ENCODE measurements at regions not wholly inside any gene's neighbourhood (a gene's known extent, or its start where the extent isn't known, plus 50 kb on each side); places are given as distances from the start of the nearest gene placed in this dataset.

- H3K4ac ChIP-seq (ENCODE audit: low read depth, low read length), result no peak overlapping the region
- peaks cover 12% of the 10 kb centered on the region for H3K27me3 Mint-ChIP-seq (ENCODE audit: low read depth)
- no peak overlapping the region for H3K4me3 Mint-ChIP-seq
- no peak overlapping the region for H3K27ac ChIP-seq (ENCODE audit: insufficient read length, low read depth, low read length)
- no peak overlapping the region for H4K5ac ChIP-seq (ENCODE audit: insufficient read length, low read depth, low read length)
- H2BK12ac ChIP-seq (ENCODE audit: insufficient read length, low read depth, low read length), result no peak overlapping the region
- no peak for DNase-seq
- H4K20me1 ChIP-seq (ENCODE audit: control insufficient read depth, insufficient read depth, insufficient read length), result no peaks in the 10 kb centered on the region
- no peak overlapping the region for H2BK15ac ChIP-seq (ENCODE audit: low read depth, low read length)
- H3K9ac ChIP-seq (ENCODE audit: extremely low read depth, insufficient read length, low read length), result no peak overlapping the region
- H4K91ac ChIP-seq (ENCODE audit: insufficient read length, low read depth, low read length), result no peak overlapping the region
- H2BK5ac ChIP-seq (ENCODE audit: insufficient read length, low read length), result no peak overlapping the region
- H3K36me3 Mint-ChIP-seq (ENCODE audit: insufficient read depth in 1 of 3, low read depth in 3 of 3), result peaks cover 0 to 11% (median 8%) of the 10 kb centered on the region in 3 experiments; a peak in 4 of 7 replicates
- no peak overlapping the region for H3K27ac Mint-ChIP-seq
- no peak overlapping the region for H3K4me2 ChIP-seq (ENCODE audit: insufficient read depth, insufficient read length, low read length)
- no peaks in the 10 kb centered on the region for H3K4me1 ChIP-seq (ENCODE audit: insufficient read depth, low read length)
- H3K9me3 Mint-ChIP-seq, result peaks cover 13 to 19% of the 10 kb centered on the region in 2 experiments; a peak in 4 of 5 replicates
- no peak overlapping the region for H4K8ac ChIP-seq (replicated peaks; ENCODE audit: insufficient read length, low read depth, low read length)
- H3K56ac ChIP-seq (ENCODE audit: insufficient read length, low read depth, low read length), result no peak overlapping the region
- no peaks in the 10 kb centered on the region for H3K79me2 ChIP-seq (ENCODE audit: insufficient read depth, low read length)
- H2AFZ ChIP-seq (ENCODE audit: low read length), result no peak overlapping the region
- H3K27me3 ChIP-seq (ENCODE audit: insufficient read depth, low read length), result no peaks in the 10 kb centered on the region
- H3K23ac ChIP-seq (ENCODE audit: insufficient read length, low read depth, low read length), result no peak overlapping the region
- no peak overlapping the region for H2BK20ac ChIP-seq (ENCODE audit: low read depth, low read length, poor library complexity, severe bottlenecking)
- no peak overlapping the region for H2BK120ac ChIP-seq (ENCODE audit: low read depth, low read length, poor library complexity, severe bottlenecking)
- H3K18ac ChIP-seq (ENCODE audit: insufficient read length, low read depth, low read length), result no peak overlapping the region
- H3K23me2 ChIP-seq (ENCODE audit: insufficient read length, low read depth, low read length, poor library complexity, severe bottlenecking), result no peaks in the 10 kb centered on the region
- H3K4me1 Mint-ChIP-seq, result peaks cover 6 to 7% of the 10 kb centered on the region in 2 experiments
- no peak overlapping the region for H2AK5ac ChIP-seq (ENCODE audit: insufficient read length, low read length)
- no peak for TF ChIP-seq CTCF (conservative IDR thresholded peaks at IDR 0.05)
- H3T11ph ChIP-seq (ENCODE audit: low read length), result no peak overlapping the region
- no CpG with 5 or more reads among the region's 10 CpGs for WGBS (ENCODE audit: extremely low coverage, insufficient read length, low lambda C conversion rate)
- no peaks in the 10 kb centered on the region for H3K79me1 ChIP-seq (ENCODE audit: insufficient read depth, low read depth, low read length, poor library complexity, severe bottlenecking)
- no peaks in the 10 kb centered on the region for H3K9me3 ChIP-seq (ENCODE audit: control insufficient read depth, low read depth, low read length)
- no peak overlapping the region; the same call in 1 of the 2 replicates for H3K14ac ChIP-seq (ENCODE audit: insufficient read depth, low read length)
Measured at GRCh38 chr10:131662851-131663250, 238.0 kb upstream of the PPP2R2D start.
